Cardiac fibroblast (primary cell): ENCODE measurements at regions not wholly inside any gene's neighbourhood (a gene's known extent, or its start where the extent isn't known, plus 50 kb on each side); places are given as distances from the start of the nearest gene placed in this dataset.

ENCODE experiments used
- DNase-seq, 2 donors: peaks; one replicate each; pipeline versions ENCODE4 v3.0.0 to v3.0.0-alpha.2; 2010; ENCODE audit warnings: low read depth in 2 of 2
- H3K4me3 ChIP-seq, 2 donors: replicated peaks in 1 of 2; 1 replicate in 1 of 2; 2 replicates in 1 of 2; pipeline ENCODE4 v1.5.1; 2011; ENCODE audit warnings: low read depth in 2 of 2, low read length in 2 of 2, mild to moderate bottlenecking in 2 of 2, moderate library complexity in 1 of 2
- TF ChIP-seq, protein P1 (sequence below): IDR thresholded peaks from one replicate; pipeline ENCODE4 v1.5.1; 2011; ENCODE audit warnings: low read depth, mild to moderate bottlenecking, low read length, inconsistent platforms

DNA sequence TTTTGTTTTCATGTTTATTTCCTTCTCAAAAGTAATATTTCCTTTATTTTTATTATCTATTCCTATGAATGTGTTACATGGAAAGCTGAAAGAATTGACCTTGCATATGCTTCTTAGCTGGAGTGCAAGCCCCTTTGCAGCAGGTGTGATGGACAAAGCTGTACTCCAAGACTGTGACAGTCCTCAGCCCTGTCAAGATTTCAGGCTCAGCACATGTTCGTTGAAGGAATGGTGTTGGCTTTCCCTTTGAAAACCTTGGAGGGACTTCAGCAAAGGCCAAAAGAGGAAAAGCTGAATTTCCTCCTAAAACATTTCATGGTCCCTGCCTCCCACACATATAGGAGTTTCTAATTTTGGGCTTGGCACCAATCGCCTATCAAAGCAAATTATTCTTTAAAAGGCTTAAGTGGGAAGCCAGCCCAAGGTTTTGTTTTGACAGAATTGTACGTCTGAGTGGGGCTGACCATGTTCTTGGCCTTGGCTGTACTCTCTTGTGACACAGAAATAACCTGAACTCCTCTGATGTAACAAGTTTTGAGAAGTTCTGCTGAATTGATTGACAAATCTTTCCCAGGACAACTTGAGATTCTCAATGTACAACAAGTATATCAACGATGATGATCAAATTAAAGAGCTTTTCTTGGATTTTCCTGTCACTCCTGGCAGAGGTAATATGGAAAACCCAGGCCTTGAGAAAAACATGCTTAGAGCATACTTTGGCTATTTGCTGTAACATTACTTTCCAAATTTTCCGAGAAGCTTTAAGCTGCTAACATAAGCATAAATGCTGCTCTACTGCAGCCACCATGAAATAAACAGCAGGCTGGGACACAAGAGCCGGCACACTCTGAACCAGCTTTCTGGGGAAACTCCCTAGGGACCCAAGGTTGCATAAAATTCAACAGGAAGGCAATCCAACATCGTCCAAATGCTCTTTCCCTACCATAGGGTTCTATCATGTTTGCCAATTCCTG lies 135.7 kb upstream of the ZNF648 start:
- TF ChIP-seq, protein P1, sequence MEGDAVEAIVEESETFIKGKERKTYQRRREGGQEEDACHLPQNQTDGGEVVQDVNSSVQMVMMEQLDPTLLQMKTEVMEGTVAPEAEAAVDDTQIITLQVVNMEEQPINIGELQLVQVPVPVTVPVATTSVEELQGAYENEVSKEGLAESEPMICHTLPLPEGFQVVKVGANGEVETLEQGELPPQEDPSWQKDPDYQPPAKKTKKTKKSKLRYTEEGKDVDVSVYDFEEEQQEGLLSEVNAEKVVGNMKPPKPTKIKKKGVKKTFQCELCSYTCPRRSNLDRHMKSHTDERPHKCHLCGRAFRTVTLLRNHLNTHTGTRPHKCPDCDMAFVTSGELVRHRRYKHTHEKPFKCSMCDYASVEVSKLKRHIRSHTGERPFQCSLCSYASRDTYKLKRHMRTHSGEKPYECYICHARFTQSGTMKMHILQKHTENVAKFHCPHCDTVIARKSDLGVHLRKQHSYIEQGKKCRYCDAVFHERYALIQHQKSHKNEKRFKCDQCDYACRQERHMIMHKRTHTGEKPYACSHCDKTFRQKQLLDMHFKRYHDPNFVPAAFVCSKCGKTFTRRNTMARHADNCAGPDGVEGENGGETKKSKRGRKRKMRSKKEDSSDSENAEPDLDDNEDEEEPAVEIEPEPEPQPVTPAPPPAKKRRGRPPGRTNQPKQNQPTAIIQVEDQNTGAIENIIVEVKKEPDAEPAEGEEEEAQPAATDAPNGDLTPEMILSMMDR = no peak
- no peak overlapping the region for H3K4me3 ChIP-seq
- DNase-seq = no peak

DNA sequence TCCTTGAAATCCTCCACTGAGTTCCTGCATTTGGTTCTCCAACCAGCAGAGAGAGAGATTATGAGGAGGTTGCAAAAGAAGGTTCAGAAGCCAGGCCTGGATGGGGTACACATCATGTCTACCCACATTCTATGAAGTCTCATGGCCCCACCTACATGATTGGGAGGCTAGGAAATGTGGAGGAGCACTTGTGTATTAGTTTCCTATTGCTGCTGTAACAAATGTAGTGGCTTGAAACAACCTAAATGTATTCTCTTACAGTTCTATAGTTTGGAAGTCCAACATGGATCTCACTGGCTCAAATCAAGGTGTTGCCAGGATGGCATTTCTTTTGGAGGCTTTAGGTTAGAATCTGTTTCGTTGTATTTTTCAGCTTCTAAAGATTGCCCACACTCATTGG lies 134.2 kb upstream of the ZNF648 start:
- no peak overlapping the region for H3K4me3 ChIP-seq
- DNase-seq = no peak
- TF ChIP-seq, protein P1 = no peak

DNA sequence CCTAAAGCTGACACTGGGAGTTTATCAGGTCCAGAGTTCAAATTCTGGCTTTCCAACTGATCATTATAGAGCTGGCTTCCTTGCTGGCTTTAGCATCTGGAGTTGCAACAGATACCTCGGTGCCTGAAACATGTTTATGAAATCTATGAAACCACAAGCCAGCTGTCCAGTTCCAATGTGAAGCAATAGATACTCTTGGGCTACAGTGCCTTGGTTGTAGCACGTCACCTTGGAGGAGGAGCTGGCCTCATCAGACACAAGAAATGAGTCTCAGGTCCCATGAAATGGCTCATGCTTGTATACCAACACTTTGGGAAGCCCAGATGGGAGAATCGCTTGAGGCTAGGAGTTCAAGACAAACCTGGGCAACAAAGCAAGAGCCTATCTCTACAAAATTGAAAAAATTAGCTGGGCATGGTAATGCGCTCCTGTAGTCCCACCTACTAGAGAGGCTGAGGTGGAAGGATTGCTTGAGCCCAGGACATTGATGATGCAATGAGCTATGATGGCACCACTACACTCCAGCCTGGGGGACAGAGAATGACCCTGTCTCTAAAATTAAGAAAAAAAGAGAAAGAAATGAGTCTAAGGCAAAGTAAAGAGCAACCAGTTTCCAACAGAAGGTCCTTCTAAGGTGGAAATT lies 132.5 kb upstream of the ZNF648 start:
- no peak for DNase-seq

DNA sequence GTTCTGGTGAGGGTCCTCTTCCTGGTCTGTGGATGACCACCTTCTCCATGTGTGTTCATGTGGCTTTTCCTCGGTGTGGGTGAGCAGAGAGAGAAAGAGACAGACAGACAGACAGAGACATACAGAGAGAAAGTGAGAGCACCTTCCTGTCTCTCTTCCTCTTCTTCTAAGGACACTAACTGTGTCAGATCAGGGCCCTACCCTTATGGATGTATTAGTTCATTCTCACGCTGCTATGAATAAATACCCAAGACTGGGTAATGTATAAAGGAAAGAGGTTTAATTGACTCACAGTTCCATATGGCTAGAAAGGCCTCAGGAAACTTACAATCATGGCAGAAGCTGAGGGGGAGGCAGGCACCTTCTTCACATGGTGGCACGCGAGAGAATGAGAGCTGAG lies 131.5 kb upstream of the ZNF648 start:
- no peak overlapping the region for H3K4me3 ChIP-seq
- TF ChIP-seq, protein P1 = no peak
- DNase-seq = no peak

More for the DNA sequence above, 132.5 kb upstream of the ZNF648 start:
- TF ChIP-seq, protein P1 = no peak
- H3K4me3 ChIP-seq = no peak overlapping the region

DNA sequence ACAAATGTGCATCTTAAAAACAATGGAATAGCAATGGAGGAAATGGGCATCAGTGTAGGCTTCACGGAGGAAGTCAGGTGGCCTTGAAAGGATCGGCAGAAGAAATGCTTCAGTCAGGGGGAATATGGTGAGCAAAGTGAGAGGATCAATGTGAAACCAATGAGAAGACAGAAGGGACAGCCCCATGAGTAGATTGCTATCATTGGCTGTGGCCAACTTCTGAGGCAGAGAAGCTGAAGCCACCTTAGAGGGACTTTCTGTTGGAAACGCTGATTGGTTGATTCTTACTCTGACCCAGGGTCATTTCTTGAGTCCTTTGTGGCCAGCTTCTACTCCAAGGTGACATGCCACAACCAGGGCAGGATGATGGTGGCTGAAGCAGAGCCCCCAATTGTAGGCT lies 130.7 kb upstream of the ZNF648 start:
- TF ChIP-seq, protein P1 = no peak
- DNase-seq = no peak
- H3K4me3 ChIP-seq = no peak overlapping the region

DNA sequence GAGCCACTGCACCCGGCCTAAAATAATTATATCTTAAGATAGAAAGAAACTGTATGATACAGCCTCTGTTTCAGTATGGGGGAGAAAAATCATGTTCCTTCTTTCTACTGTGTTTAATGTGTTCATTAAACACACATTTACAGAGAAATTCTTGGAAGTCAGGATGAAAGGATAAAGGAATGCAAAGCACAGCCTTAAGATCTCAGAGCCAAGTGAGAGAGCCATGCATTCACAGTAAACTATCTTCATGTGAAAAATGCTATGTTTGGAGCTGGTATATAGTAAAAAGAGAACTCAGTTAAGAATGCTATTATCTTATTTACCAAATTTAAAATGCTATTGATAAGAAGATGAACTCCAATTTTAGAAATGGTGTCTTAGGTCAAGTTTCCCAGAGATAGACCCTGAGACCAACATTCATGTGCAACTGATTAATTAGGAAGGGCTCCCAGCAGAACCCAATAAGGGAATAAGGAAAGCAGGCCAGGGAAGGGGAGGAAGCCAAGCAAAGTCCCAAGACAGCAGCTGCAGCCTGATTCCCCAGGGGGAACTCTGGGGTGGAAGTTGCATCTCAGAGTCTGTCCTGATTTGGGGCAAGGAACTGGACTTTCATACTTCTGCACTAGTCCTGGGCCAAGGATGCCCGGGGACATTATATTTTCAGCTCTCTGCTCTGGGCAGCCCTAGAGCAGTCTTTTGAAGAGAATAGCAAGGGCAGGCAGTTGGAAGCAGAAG lies 130.0 kb upstream of the ZNF648 start:
- H3K4me3 ChIP-seq = no peak overlapping the region
- no peak for DNase-seq
- TF ChIP-seq, protein P1 = no peak
